Activated naive CD4-positive, alpha-beta T cell treated with anti-CD3 and anti-CD28 coated beads, Interleukin-2, amount 10 ng/mL, durations not matched to agents 7 days and 5 days (primary cell): ENCODE measurements at regions not wholly inside any gene's neighbourhood (a gene's known extent, or its start where the extent isn't known, plus 50 kb on each side); places are given as distances from the start of the nearest gene placed in this dataset.
A peak's percentile ranks its signal among the peaks of the same experiment; 100 is the strongest.
"Not testable (repeated sequence)": the region's sequence is repeated elsewhere in the genome, so short reads cannot be mapped to it uniquely, and the experiment has no call there.

Experiments used
- CTCF ChIA-PET: fragments of 350-600 bp; sonication (Branson Sonifier 250); formaldehyde crosslinking; loops from one replicate; lab custom pipeline; 2021; ENCODE audit warnings: antibody characterized with exemption; lab: Charles Lee
- DNase-seq: peaks from one replicate; pipeline ENCODE4 v3.0.0-alpha.2; 2020
- H3K27ac Mint-ChIP-seq: one replicate; pipeline ENCODE4 v1.8.0; 2021; ENCODE audit warnings: mild to moderate bottlenecking, moderate library complexity, mixed read lengths
- H3K27me3 Mint-ChIP-seq: one replicate; pipeline ENCODE4 v1.8.0; 2021; ENCODE audit warnings: mild to moderate bottlenecking, mixed read lengths
- H3K36me3 Mint-ChIP-seq: one replicate; pipeline ENCODE4 v1.8.0; 2021; ENCODE audit warnings: mixed read lengths
- H3K4me1 Mint-ChIP-seq: one replicate; pipeline ENCODE4 v1.8.0; 2021; ENCODE audit warnings: mixed read lengths
- H3K4me3 Mint-ChIP-seq: one replicate; pipeline ENCODE4 v1.8.0; 2021; ENCODE audit warnings: mild to moderate bottlenecking, moderate library complexity, mixed read lengths
- H3K9me3 Mint-ChIP-seq: one replicate; pipeline ENCODE4 v1.8.0; 2021; ENCODE audit warnings: mixed read lengths

DNA sequence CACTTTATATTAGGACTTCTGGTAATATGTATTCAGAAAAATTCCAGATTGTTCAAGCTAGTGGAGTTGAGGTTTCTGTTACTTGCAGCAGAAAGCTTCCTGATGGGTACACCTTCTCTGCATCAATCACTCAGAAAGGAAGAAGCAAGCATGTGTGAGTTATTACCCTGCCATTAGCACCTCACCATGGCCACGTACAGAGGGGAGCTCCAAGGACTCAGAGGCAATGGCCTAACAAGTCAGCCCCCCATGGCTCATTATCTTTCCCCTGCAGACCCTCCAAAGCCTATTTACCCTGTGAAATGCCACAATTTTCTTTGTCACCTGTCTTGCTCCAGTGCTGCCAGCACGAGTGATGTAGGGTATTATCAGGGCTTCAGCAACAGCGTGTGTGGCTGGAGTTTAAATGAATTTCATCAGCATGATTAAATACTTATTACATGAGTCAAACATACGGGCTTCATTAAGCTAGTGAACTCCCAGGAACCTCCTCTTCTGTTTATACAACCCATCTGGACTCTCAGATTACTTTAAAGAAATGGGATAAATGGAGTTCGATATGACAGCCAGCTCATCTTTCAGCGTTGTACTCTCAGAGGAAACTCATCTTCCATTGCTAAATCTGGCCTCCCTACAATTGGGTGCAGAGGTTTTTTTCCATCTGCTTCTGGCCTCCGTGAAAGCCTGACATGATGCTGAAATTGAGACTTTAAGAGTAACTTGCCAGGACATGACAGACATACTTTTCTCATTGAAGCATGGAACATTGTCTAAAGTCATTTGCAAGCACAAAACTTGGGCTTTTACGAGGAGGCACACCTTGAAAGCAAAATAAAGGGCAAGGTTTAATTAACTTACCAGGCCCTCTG, 135.9 kb downstream of the TMEM30B start:
- H3K4me1 Mint-ChIP-seq = no peaks in the 10 kb centered on the region
- peaks cover 8% of the 10 kb centered on the region for H3K27me3 Mint-ChIP-seq
- no peaks in the 10 kb centered on the region for H3K36me3 Mint-ChIP-seq
- CTCF ChIA-PET = no interaction called here
- H3K4me3 Mint-ChIP-seq = no peak overlapping the region
- H3K27ac Mint-ChIP-seq = no peak overlapping the region
- peaks cover 20% of the 10 kb centered on the region for H3K9me3 Mint-ChIP-seq
- DNase-seq = no peak

DNA sequence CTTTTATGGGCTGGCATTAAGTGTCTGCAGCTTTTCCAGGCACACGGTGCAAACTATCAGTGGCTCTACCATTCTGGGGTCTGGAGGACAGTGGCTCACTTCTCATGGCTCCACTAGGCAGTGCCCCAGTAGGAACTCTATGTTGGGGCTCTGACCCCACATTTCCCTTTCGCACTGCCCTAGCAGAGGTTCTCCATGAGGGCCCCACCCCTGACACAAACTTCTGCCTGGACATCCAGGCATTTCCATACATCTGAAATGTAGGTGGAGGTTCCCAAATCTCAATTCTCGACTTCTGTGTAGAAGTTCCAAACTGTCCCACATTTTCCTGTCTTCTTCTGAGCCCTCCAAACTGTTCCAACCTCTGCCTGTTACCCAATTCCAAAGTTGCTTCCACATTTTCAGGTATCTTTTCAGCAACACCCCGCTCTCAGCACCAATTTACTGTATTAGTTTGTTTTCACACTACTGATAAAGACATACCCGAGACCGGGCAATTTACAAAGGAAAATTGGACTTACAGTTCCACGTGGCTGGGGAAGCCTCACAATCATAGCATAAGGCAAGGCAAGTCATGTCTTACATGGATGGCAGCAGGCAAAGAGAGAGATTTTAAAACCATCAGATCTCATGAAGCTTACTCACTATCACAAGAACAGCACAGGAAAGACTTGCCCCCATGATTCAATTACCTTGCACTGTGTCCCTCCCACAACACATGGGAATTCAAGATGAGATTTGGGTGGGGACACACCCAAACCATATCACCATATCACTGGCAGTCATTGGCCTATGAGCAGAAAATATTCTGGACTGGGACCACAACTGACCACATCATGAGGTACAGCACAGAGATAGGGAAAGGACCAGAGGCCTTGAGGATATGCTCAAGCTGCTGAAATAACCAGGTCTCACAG, 136.8 kb downstream of the TMEM30B start:
- H3K27me3 Mint-ChIP-seq, H3K36me3 Mint-ChIP-seq, CTCF ChIA-PET, H3K4me3 Mint-ChIP-seq, H3K27ac Mint-ChIP-seq, DNase-seq, H3K4me1 Mint-ChIP-seq: not testable (repeated sequence)
- peaks cover 20% of the 10 kb centered on the region for H3K9me3 Mint-ChIP-seq

- no peaks in the 10 kb centered on the region for H3K36me3 Mint-ChIP-seq
- H3K4me1 Mint-ChIP-seq = no peaks in the 10 kb centered on the region
- peaks cover 16% of the 10 kb centered on the region for H3K27me3 Mint-ChIP-seq
- no peak overlapping the region for H3K4me3 Mint-ChIP-seq
- DNase-seq = no peak
- CTCF ChIA-PET = no interaction called here
- H3K27ac Mint-ChIP-seq = no peak overlapping the region
- peaks cover 29% of the 10 kb centered on the region for H3K9me3 Mint-ChIP-seq
Observed at GRCh38 chr14:61140872-61141271, 140.3 kb downstream of the TMEM30B start.

DNA sequence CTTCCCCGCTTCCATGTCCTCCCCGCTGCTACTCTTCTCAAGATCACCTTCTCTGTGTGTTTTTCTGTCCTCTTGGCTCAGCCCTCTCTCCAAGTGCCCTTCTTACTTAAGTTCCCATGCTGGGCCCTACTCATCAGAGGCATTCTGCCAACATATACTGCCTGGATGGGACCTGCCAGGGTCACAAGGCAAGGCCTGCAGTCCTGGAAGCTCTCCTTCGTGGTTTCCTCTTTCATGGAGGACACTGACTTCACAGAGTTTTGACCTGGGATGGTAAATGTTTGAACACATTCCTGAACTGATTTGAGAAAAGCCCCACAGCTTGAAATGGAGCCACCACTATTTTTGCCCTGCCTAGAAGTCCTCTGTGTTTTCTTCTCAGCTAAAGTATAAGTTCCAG, 140.9 kb downstream of the TMEM30B start:
- H3K9me3 Mint-ChIP-seq = peaks cover 27% of the 10 kb centered on the region
- CTCF ChIA-PET = no interaction called here
- peaks cover 16% of the 10 kb centered on the region for H3K27me3 Mint-ChIP-seq
- no peaks in the 10 kb centered on the region for H3K36me3 Mint-ChIP-seq
- no peak overlapping the region for H3K27ac Mint-ChIP-seq
- H3K4me1 Mint-ChIP-seq = no peaks in the 10 kb centered on the region
- DNase-seq = no peak
- H3K4me3 Mint-ChIP-seq = no peak overlapping the region

GRCh38 chr14:61139006-61139599, 142.0 kb downstream of the TMEM30B start:
- peaks cover 16% of the 10 kb centered on the region for H3K27me3 Mint-ChIP-seq
- H3K27ac Mint-ChIP-seq = no peak overlapping the region
- CTCF ChIA-PET = no interaction called here
- H3K4me3 Mint-ChIP-seq = no peak overlapping the region
- H3K9me3 Mint-ChIP-seq = peaks cover 20% of the 10 kb centered on the region
- DNase-seq = no peak
- H3K36me3 Mint-ChIP-seq = no peaks in the 10 kb centered on the region
- no peaks in the 10 kb centered on the region for H3K4me1 Mint-ChIP-seq

GRCh38 chr14:61132894-61133293, 148.2 kb downstream of the TMEM30B start:
- CTCF ChIA-PET = no interaction called here
- Mint-ChIP-seq H3K9me3 (peaks cover 8% of the 10 kb centered on the region), H3K4me1 (no peaks in the 10 kb centered on the region), H3K4me3 (no peak overlapping the region), H3K27ac (no peak overlapping the region), H3K27me3 (peaks cover 11% of the 10 kb centered on the region), H3K36me3 (no peaks in the 10 kb centered on the region)
- DNase-seq = no peak

- Mint-ChIP-seq H3K4me1 (no peaks in the 10 kb centered on the region), H3K4me3 (no peak overlapping the region), H3K9me3 (peaks cover 4% of the 10 kb centered on the region), H3K27ac (no peak overlapping the region), H3K36me3 (no peaks in the 10 kb centered on the region), H3K27me3 (peaks cover 10% of the 10 kb centered on the region)
- CTCF ChIA-PET = no interaction called here
- no peak for DNase-seq
Observed at GRCh38 chr14:61132336-61132735, 148.8 kb downstream of the TMEM30B start.

- Mint-ChIP-seq H3K27me3 (peaks cover 22% of the 10 kb centered on the region), H3K4me3 (no peak overlapping the region), H3K36me3 (no peaks in the 10 kb centered on the region), H3K4me1 (no peaks in the 10 kb centered on the region), H3K9me3 (no peaks in the 10 kb centered on the region), H3K27ac (no peak overlapping the region)
- DNase-seq = no peak
- CTCF ChIA-PET = interaction anchor here (0.6 kb wide), 1 partner anchor 12 kb away, joined by 3 read pairs; no protein-coding TSS in a partner anchor
Observed at GRCh38 chr14:61130512-61131260, 149.6 kb downstream of the SLC38A6 start.

DNA sequence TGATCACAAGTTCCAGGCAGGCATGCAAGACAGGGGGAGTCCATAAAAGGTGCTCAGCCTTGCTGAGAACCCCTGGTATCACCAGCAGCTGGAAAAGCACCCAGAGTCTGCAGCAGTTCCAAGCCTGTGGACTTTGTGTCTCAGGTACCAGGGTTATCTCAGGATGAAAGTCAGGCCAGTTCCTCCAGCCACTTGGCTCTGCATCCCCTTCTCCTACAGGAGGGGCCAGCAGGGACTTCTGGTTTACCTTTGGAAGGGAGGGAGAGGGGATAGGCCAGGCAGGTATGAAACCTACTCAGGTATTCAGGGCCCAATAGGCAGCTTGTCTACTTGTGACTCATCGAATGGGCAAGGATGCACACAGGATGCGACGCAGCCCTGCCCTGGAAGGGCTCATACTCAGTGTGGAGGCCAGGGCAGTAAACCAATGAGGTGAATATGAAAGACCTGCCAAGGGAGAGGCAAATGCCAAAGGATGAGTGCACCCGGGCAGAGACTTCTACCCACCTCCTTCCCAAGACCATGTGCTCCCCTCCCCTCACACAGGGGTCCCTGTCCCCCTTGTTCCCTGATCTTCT, 148.2 kb downstream of the SLC38A6 start:
- no peaks in the 10 kb centered on the region for H3K9me3 Mint-ChIP-seq
- no peak overlapping the region for H3K4me3 Mint-ChIP-seq
- no peaks in the 10 kb centered on the region for H3K36me3 Mint-ChIP-seq
- H3K27me3 Mint-ChIP-seq = peaks cover 24% of the 10 kb centered on the region
- no peak overlapping the region for H3K27ac Mint-ChIP-seq
- DNase-seq = no peak
- H3K4me1 Mint-ChIP-seq = no peaks in the 10 kb centered on the region
- CTCF ChIA-PET = no interaction called here

DNA sequence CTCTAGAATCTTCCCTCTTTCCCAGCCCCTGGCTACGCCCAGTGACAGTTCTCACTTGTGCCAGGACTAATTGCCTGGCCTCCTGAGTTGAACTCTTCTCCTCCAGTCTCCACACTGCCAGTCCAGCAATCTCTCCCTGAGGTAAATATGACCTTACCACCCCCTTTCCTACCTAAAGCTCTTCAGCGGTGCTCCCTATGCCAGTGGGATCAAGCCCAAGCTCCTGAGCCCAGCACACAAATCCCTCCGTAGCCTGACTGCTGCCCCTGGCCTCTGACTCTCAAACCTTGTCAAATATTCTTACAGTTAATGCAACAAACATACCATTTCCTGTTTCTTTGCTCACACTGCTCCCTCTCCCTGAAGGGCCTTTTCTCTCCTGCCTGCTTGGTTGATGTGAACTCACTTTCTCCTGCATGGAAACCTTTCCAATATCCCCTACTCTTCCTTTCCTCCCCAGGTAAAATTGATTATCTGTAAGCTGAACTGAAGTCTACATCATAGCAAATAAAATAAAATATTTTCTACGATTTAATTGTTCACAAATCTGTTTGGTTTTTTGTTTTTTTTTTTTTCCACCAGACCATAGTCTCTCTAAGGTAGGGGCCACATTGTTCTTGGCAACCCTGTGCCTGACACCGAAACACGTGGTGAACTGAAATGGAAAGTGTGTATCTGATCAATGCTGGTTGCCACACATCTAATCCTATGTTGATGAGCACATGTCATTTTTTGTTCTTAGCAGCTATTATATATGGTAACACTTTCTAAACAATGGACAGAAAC, 147.5 kb downstream of the SLC38A6 start:
- H3K27ac Mint-ChIP-seq = peak overlapping the region; percentile 56
- CTCF ChIA-PET = no interaction called here

GRCh38 chr14:61126603-61127498, 145.8 kb downstream of the SLC38A6 start:
- CTCF ChIA-PET = no interaction called here

More for the DNA sequence above, 147.5 kb downstream of the SLC38A6 start:
- no peak overlapping the region for H3K4me3 Mint-ChIP-seq
- H3K27me3 Mint-ChIP-seq = peaks cover 24% of the 10 kb centered on the region
- no peaks in the 10 kb centered on the region for H3K9me3 Mint-ChIP-seq
- no peaks in the 10 kb centered on the region for H3K36me3 Mint-ChIP-seq
- DNase-seq = no peak
- H3K4me1 Mint-ChIP-seq = no peaks in the 10 kb centered on the region

DNA sequence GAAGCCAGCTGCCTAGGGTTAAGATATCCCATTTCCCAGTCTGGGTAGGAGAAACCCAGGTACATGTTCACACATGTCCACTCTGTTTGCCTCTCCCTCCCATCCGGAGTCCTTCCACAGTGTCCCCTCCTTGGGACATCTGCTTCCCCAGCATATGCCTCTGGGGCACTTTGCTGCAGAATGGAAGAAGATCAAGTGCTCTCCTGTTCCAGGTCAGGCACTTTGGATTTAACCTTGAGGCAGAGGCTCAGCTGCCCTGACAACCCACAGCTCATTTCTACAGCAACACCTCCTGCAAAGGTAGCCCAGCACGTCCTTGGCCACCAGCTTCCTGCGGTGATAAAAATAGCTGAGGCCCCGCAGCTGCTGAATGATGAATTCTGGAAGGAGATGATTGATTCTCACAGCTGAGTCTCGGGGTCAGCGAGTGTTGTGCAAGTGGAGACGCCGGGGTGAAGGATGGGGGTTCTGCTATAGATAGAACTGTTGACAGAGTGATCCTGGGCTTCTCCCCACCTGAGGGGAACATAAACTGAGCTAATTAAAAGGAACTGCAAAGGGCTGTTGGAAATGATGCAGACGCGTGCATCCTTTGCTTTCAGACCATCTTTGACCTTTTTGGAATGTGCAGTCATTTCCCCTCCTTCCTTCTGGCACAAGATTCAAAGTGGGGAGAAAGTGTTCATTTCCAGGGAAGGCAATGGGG, 145.0 kb downstream of the SLC38A6 start:
- H3K4me1 Mint-ChIP-seq = no peaks in the 10 kb centered on the region
- H3K9me3 Mint-ChIP-seq = no peaks in the 10 kb centered on the region
- H3K27ac Mint-ChIP-seq = no peak overlapping the region
- H3K36me3 Mint-ChIP-seq = no peaks in the 10 kb centered on the region
- CTCF ChIA-PET = no interaction called here
- H3K27me3 Mint-ChIP-seq = peaks cover 24% of the 10 kb centered on the region
- no peak overlapping the region for H3K4me3 Mint-ChIP-seq
- no peak for DNase-seq

More at GRCh38 chr14:61126603-61127498, 145.8 kb downstream of the SLC38A6 start:
- no peak overlapping the region for H3K4me3 Mint-ChIP-seq
- no peaks in the 10 kb centered on the region for H3K36me3 Mint-ChIP-seq
- H3K27me3 Mint-ChIP-seq = peaks cover 24% of the 10 kb centered on the region
- H3K9me3 Mint-ChIP-seq = no peaks in the 10 kb centered on the region
- no peak for DNase-seq
- H3K27ac Mint-ChIP-seq = no peak overlapping the region
- H3K4me1 Mint-ChIP-seq = no peaks in the 10 kb centered on the region
